Prostate gland (tissue), 2 donors: ENCODE measurements at regions not wholly inside any gene's neighbourhood (a gene's known extent, or its start where the extent isn't known, plus 50 kb on each side); places are given as distances from the start of the nearest gene placed in this dataset.
A peak's percentile ranks its signal among the peaks of the same experiment; 100 is the strongest.

ENCODE experiments used
- DNase-seq: peaks from one replicate; pipeline ENCODE4 v3.0.0-alpha.2; 2019; ENCODE audit warnings: low spot score
- H3K27ac ChIP-seq, 2 donors: fragments of 200-600 bp; sonication (generic); 2 replicates each; pipeline ENCODE4 v1.5.1; 2017 to 2019
- H3K27me3 ChIP-seq: fragments of 200-600 bp; sonication (generic); replicated peaks from 2 replicates; pipeline ENCODE4 v1.5.1; 2019; ENCODE audit not compliant: insufficient read depth
- H3K36me3 ChIP-seq, 2 donors: fragments of 200-600 bp; sonication (generic); 1 replicate in 1 of 2; 2 replicates in 1 of 2; pipeline versions ENCODE4 v1.5.1 to v1.8.1; 2017 to 2019
- H3K4me1 ChIP-seq: fragments of 200-600 bp; sonication (generic); replicated peaks from 2 replicates; pipeline ENCODE4 v1.5.1; 2019
- H3K4me3 ChIP-seq, 2 donors: fragments of 200-600 bp; sonication (generic); 2 replicates each; pipeline ENCODE4 v1.5.1; 2017 to 2019
- H3K9me3 ChIP-seq: fragments of 200-600 bp; sonication (generic); 2 replicates; pipeline ENCODE4 v1.5.1; 2017
- CTCF ChIP-seq, 4 experiments: fragments of 200-600 bp in 2 of 4; fragments of 450-650 bp in 2 of 4; sonication (generic) in 2 of 4; IDR thresholded peaks; 1 replicate in 3 of 4; 2 replicates in 1 of 4; pipeline ENCODE4 v1.5.1; 2016 to 2019; ENCODE audit warnings: antibody characterized with exemption in 4 of 4, mild to moderate bottlenecking in 2 of 4, moderate library complexity in 2 of 4
- POLR2A ChIP-seq: fragments of 450-650 bp; IDR thresholded peaks from one replicate; pipeline ENCODE4 v1.6.1; 2016; ENCODE audit warnings: antibody characterized with exemption, mild to moderate bottlenecking
- POLR2AphosphoS5 ChIP-seq: sonication (generic); formaldehyde crosslinking; IDR thresholded peaks from one replicate; pipeline ENCODE4 v1.6.1; 2017; ENCODE audit warnings: antibody characterized with exemption
- WGBS: methylation state at CpG from one replicate; pipeline ENCODE4 v1.1.5; 2018; 5-methylcytosine and 5-hydroxymethylcytosine counted together
- intact Hi-C: fragments of 100-400 bp; cut with DNase I; formaldehyde crosslinking; loops from one replicate; pipeline ENCODE4 v1.14.2; 2022

GRCh38 chr5:148904440-148904839 is 78.0 kb downstream of the ADRB2 start:
- Histone ChIP-seq H3K36me3 (no peaks in the 10 kb centered on the region), H3K27ac (peak overlapping the region; percentile 77 to 88)
- 27% methylated on average over 1 of the region's 1 CpG for WGBS

GRCh38 chr5:148905541-148905940 is 79.1 kb downstream of the ADRB2 start:
- no peaks in the 10 kb centered on the region for H3K36me3 ChIP-seq
- no peak overlapping the region for H3K4me3 ChIP-seq
- WGBS, result 47% methylated on average over 1 of the region's 1 CpG
- H3K27ac ChIP-seq, result peak overlapping the region; percentile 77 to 88
- peak; percentile 73 for DNase-seq
- H3K4me1 ChIP-seq, result peaks cover 14% of the 10 kb centered on the region
- TF ChIP-seq POLR2A (no peak), POLR2AphosphoS5 (peak; percentile 86)
- H3K27me3 ChIP-seq, result no peaks in the 10 kb centered on the region
- intact Hi-C loops, result no loop called here
- H3K9me3 ChIP-seq, result no peaks in the 10 kb centered on the region

More at GRCh38 chr5:148904440-148904839, 78.0 kb downstream of the ADRB2 start:
- peak; percentile 86 for DNase-seq
- TF ChIP-seq POLR2A (no peak), POLR2AphosphoS5 (peak; percentile 84), CTCF (IDR thresholded peaks at IDR 0.05) (no peak)
- intact Hi-C loops, result no loop called here
- Histone ChIP-seq H3K9me3 (no peaks in the 10 kb centered on the region), H3K4me1 (peaks cover 14% of the 10 kb centered on the region), H3K4me3 (no peak overlapping the region), H3K27me3 (no peaks in the 10 kb centered on the region)

GRCh38 chr5:148906968-148907367 is 80.6 kb downstream of the ADRB2 start:
- no peaks in the 10 kb centered on the region for H3K9me3 ChIP-seq
- 79% methylated on average over 3 of the region's 3 CpGs for WGBS
- H3K4me1 ChIP-seq, result peaks cover 14% of the 10 kb centered on the region
- H3K27ac ChIP-seq, result no peak overlapping the region
- intact Hi-C loops, result loop anchor here (2.0 kb wide), 1 partner anchor 92 kb away; no protein-coding TSS in a partner anchor
- no peak for DNase-seq
- no peaks in the 10 kb centered on the region for H3K27me3 ChIP-seq
- no peaks in the 10 kb centered on the region for H3K36me3 ChIP-seq
- TF ChIP-seq POLR2AphosphoS5 (no peak), CTCF (IDR thresholded peaks at IDR 0.05) (no peak), POLR2A (no peak)
- no peak overlapping the region for H3K4me3 ChIP-seq

- H3K27ac ChIP-seq, result peak overlapping the region in 1 of 2 donors; percentile 65
- TF ChIP-seq POLR2AphosphoS5 (peak; percentile 50), POLR2A (no peak)
These were observed 82.6 kb downstream of the ADRB2 start for GRCh38 chr5:148909040-148909439.

GRCh38 chr5:148909766-148910165 is 83.4 kb downstream of the ADRB2 start:
- H3K27me3 ChIP-seq, result no peaks in the 10 kb centered on the region
- H3K4me3 ChIP-seq, result no peak overlapping the region
- peak overlapping the region in 1 of 2 donors; percentile 65 for H3K27ac ChIP-seq
- no peak for DNase-seq
- intact Hi-C loops, result no loop called here
- H3K9me3 ChIP-seq, result no peaks in the 10 kb centered on the region
- H3K36me3 ChIP-seq, result no peaks in the 10 kb centered on the region
- WGBS, result 100% methylated on average over 1 of the region's 1 CpG
- TF ChIP-seq POLR2A, result no peak
- no peak for TF ChIP-seq CTCF (IDR thresholded peaks at IDR 0.05)
- no peak for TF ChIP-seq POLR2AphosphoS5
- H3K4me1 ChIP-seq, result peaks cover 6% of the 10 kb centered on the region

More at GRCh38 chr5:148909040-148909439, 82.6 kb downstream of the ADRB2 start:
- H3K9me3 ChIP-seq, result no peaks in the 10 kb centered on the region
- H3K4me1 ChIP-seq, result peaks cover 10% of the 10 kb centered on the region
- DNase-seq, result no peak
- intact Hi-C loops, result no loop called here
- H3K27me3 ChIP-seq, result no peaks in the 10 kb centered on the region
- H3K36me3 ChIP-seq, result no peaks in the 10 kb centered on the region
- 34% methylated on average over 4 of the region's 4 CpGs for WGBS
- no peak overlapping the region for H3K4me3 ChIP-seq

- no peak overlapping the region for H3K27ac ChIP-seq
- no peaks in the 10 kb centered on the region for H3K9me3 ChIP-seq
- H3K27me3 ChIP-seq, result no peaks in the 10 kb centered on the region
- 92% methylated on average over 4 of the region's 4 CpGs for WGBS
- no peak for TF ChIP-seq CTCF (IDR thresholded peaks at IDR 0.05)
- TF ChIP-seq POLR2A, result no peak
- TF ChIP-seq POLR2AphosphoS5, result no peak
- peaks cover 4% of the 10 kb centered on the region for H3K4me1 ChIP-seq
- no peaks in the 10 kb centered on the region for H3K36me3 ChIP-seq
- intact Hi-C loops, result no loop called here
- no peak for DNase-seq
- no peak overlapping the region for H3K4me3 ChIP-seq
These were observed 83.8 kb downstream of the ADRB2 start for GRCh38 chr5:148910216-148910615.
